ENCODE measurements at regions not wholly inside any gene's neighbourhood (a gene's known extent, or its start where the extent isn't known, plus 50 kb on each side); places are given as distances from the start of the nearest gene placed in this dataset.

DNA sequence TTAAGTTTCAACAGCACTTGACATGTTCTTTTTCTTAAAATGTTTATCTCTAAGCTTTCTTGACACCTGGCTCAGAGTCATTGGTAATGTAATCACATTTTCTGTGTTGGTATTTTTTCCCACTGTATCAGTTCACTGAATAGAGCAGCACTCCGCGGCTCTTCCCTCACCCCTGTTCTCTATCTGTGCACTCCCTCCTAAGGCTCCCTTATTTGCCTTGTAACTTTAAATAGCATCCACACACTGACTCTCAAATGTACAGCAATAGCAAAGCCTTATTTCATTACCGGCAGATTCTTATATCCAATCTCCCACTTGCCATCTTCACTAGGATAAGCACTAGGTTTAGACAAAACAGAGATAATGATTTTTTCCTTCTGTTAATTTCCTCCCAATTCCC, 935.5 kb upstream of the SLC10A2 start:
- TF ChIP-seq, protein P1, sequence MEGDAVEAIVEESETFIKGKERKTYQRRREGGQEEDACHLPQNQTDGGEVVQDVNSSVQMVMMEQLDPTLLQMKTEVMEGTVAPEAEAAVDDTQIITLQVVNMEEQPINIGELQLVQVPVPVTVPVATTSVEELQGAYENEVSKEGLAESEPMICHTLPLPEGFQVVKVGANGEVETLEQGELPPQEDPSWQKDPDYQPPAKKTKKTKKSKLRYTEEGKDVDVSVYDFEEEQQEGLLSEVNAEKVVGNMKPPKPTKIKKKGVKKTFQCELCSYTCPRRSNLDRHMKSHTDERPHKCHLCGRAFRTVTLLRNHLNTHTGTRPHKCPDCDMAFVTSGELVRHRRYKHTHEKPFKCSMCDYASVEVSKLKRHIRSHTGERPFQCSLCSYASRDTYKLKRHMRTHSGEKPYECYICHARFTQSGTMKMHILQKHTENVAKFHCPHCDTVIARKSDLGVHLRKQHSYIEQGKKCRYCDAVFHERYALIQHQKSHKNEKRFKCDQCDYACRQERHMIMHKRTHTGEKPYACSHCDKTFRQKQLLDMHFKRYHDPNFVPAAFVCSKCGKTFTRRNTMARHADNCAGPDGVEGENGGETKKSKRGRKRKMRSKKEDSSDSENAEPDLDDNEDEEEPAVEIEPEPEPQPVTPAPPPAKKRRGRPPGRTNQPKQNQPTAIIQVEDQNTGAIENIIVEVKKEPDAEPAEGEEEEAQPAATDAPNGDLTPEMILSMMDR (IDR thresholded peaks at IDR 0.05): no peak
- no peak for TF ChIP-seq POLR2A (IDR thresholded peaks at IDR 0.05)
